SW480 (cell line): ENCODE measurements at regions not wholly inside any gene's neighbourhood (a gene's known extent, or its start where the extent isn't known, plus 50 kb on each side); places are given as distances from the start of the nearest gene placed in this dataset.
"Not testable (repeated sequence)": the region's sequence is repeated elsewhere in the genome, so short reads cannot be mapped to it uniquely, and the experiment has no call there.

Source experiments
- DNase-seq: peaks from one replicate; pipeline ENCODE4 v3.0.0-alpha.2; 2016; ENCODE audit warnings: low spot score

GRCh38 chr16:22572331-22573224 lies 61.9 kb downstream of the NPIPB5 start:
- not testable (repeated sequence) for DNase-seq

- not testable (repeated sequence) for DNase-seq
These were observed 62.5 kb downstream of the NPIPB5 start for GRCh38 chr16:22573225-22573530.

GRCh38 chr16:22576506-22576905 lies 65.8 kb downstream of the NPIPB5 start:
- DNase-seq, result not testable (repeated sequence)

GRCh38 chr16:22583195-22583594 lies 72.5 kb downstream of the NPIPB5 start:
- not testable (repeated sequence) for DNase-seq

GRCh38 chr16:22584459-22584858 lies 73.8 kb downstream of the NPIPB5 start:
- DNase-seq, result not testable (repeated sequence)

GRCh38 chr16:22584941-22585340 lies 74.2 kb downstream of the NPIPB5 start:
- not testable (repeated sequence) for DNase-seq

GRCh38 chr16:22585431-22585830 lies 74.7 kb downstream of the NPIPB5 start:
- peak; percentile 6 for DNase-seq

GRCh38 chr16:22586732-22587131 lies 76.0 kb downstream of the NPIPB5 start:
- not testable (repeated sequence) for DNase-seq

- not testable (repeated sequence) for DNase-seq
These were observed 79.1 kb downstream of the NPIPB5 start for GRCh38 chr16:22589757-22590156.

GRCh38 chr16:22596445-22597045 lies 85.9 kb downstream of the NPIPB5 start:
- not testable (repeated sequence) for DNase-seq

GRCh38 chr16:22603744-22604143 lies 93.1 kb downstream of the NPIPB5 start:
- DNase-seq, result not testable (repeated sequence)

- not testable (repeated sequence) for DNase-seq
These were observed 95.9 kb downstream of the NPIPB5 start for GRCh38 chr16:22606619-22607018.

GRCh38 chr16:22609798-22610197 lies 99.1 kb downstream of the NPIPB5 start:
- DNase-seq, result not testable (repeated sequence)

- DNase-seq, result not testable (repeated sequence)
These were observed 100.4 kb downstream of the NPIPB5 start for GRCh38 chr16:22611128-22611527.

GRCh38 chr16:22614271-22614947 lies 103.7 kb downstream of the NPIPB5 start:
- peak; percentile 79 for DNase-seq

GRCh38 chr16:22618842-22619241 lies 108.2 kb downstream of the NPIPB5 start:
- no peak for DNase-seq

- DNase-seq, result no peak
These were observed 111.0 kb downstream of the NPIPB5 start for GRCh38 chr16:22621586-22622155.

- DNase-seq, result no peak
These were observed 112.0 kb downstream of the NPIPB5 start for GRCh38 chr16:22622703-22623102.

- DNase-seq, result peak; percentile 39
These were observed 112.7 kb downstream of the NPIPB5 start for GRCh38 chr16:22623351-22623781.

GRCh38 chr16:22624038-22624799 lies 113.5 kb downstream of the NPIPB5 start:
- no peak for DNase-seq

GRCh38 chr16:22624800-22625533 lies 114.3 kb downstream of the NPIPB5 start:
- DNase-seq, result no peak
